Left ventricle myocardium inferior (tissue), 1 donor: ENCODE measurements at regions not wholly inside any gene's neighbourhood (a gene's known extent, or its start where the extent isn't known, plus 50 kb on each side); places are given as distances from the start of the nearest gene placed in this dataset.

ENCODE experiments used
- DNase-seq: peaks from one replicate; pipeline ENCODE4 v3.0.0-alpha.2; 2020
- H3K27ac ChIP-seq: fragments of 200-600 bp; replicated peaks from 2 replicates; pipeline ENCODE4 v1.8.0; 2021
- H3K27me3 ChIP-seq: fragments of 200-600 bp; 2 replicates; pipeline ENCODE4 v1.8.0; 2021; ENCODE audit warnings: low read depth
- H3K36me3 ChIP-seq: fragments of 200-600 bp; 2 replicates; pipeline ENCODE4 v1.8.0; 2021
- H3K4me1 ChIP-seq: fragments of 200-600 bp; 2 replicates; pipeline ENCODE4 v1.8.0; 2021
- H3K4me3 ChIP-seq: fragments of 200-600 bp; 2 replicates; pipeline ENCODE4 v1.8.0; 2021; ENCODE audit warnings: mild to moderate bottlenecking, moderate library complexity
- H3K9me3 ChIP-seq: fragments of 200-600 bp; replicated peaks from 2 replicates; pipeline ENCODE4 v1.8.0; 2021
- intact Hi-C: fragments of 100-400 bp; cut with micrococcal nuclease; formaldehyde crosslinking; loops from one replicate; pipeline ENCODE4 v1.11.0; 2022
- TF ChIP-seq, protein P1 (sequence below): fragments of 200-600 bp; IDR thresholded peaks from 2 replicates; pipeline ENCODE4 v1.8.0; 2021; ENCODE audit warnings: antibody characterized with exemption, mild to moderate bottlenecking, borderline replicate concordance
- donor health status: DM: no; HTN: yes; CAD: no; lungs with severe emphysema.

DNA sequence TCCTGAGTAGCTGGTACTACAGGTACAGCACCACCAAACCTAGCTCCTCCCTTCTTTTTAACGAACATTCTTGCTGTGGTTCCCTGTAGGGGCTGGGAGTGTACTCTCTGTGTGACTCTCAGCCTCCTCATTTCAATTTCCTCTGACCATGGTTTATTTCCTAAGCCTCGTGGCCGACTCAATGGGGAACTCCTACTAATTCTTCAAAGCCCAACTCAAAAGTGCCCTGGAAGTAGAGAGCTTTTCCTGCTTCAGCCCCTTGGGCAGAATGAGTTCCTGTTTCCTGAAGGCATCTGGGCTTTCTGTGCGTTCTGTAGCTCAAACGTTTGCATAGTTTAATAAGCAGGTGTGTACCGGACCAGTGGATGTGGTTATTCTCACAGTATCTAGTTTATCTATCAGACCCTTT, 70.9 kb upstream of the ACOT11 start:
- DNase-seq = no peak
- intact Hi-C loops = no loop called here
- H3K27me3 ChIP-seq = peaks cover 35% of the 10 kb centered on the region
- H3K27ac ChIP-seq = no peak overlapping the region
- TF ChIP-seq, protein P1, sequence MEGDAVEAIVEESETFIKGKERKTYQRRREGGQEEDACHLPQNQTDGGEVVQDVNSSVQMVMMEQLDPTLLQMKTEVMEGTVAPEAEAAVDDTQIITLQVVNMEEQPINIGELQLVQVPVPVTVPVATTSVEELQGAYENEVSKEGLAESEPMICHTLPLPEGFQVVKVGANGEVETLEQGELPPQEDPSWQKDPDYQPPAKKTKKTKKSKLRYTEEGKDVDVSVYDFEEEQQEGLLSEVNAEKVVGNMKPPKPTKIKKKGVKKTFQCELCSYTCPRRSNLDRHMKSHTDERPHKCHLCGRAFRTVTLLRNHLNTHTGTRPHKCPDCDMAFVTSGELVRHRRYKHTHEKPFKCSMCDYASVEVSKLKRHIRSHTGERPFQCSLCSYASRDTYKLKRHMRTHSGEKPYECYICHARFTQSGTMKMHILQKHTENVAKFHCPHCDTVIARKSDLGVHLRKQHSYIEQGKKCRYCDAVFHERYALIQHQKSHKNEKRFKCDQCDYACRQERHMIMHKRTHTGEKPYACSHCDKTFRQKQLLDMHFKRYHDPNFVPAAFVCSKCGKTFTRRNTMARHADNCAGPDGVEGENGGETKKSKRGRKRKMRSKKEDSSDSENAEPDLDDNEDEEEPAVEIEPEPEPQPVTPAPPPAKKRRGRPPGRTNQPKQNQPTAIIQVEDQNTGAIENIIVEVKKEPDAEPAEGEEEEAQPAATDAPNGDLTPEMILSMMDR = no peak
- no peaks in the 10 kb centered on the region for H3K9me3 ChIP-seq
- H3K4me3 ChIP-seq = no peak overlapping the region
- peaks cover 17% of the 10 kb centered on the region for H3K4me1 ChIP-seq
- no peaks in the 10 kb centered on the region for H3K36me3 ChIP-seq

DNA sequence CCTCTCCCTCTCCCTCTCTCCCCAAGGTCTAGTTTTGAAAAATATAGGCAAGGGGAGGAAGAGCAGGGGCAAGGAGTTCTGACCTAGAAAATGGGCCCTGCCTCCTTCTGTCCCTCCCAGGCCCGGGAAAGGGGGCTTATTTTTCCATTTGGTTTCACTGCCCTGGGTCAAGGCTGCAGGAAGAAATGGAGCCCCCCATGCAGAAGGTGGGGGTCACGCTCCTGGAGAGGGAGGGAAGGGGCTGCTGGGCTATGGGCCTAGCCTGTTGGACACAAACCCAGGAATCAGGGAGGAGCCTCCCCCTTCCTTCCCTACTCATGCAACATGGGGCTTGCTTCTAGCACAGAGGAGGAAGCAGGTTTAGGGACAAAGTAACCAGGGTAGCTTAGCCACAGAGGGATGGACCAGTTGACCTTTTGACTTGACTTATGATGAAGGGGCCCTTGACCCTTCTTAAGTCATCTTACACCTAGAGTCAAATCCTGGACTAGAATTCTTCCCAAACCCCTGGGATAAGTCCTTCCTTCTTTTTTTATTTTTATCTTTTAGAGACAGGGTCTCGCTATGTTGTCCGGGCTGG, 70.4 kb upstream of the SSBP3 start:
- Histone ChIP-seq H3K27me3 (peaks cover 35% of the 10 kb centered on the region), H3K27ac (no peak overlapping the region), H3K4me3 (no peak overlapping the region), H3K36me3 (no peaks in the 10 kb centered on the region), H3K9me3 (no peaks in the 10 kb centered on the region), H3K4me1 (peaks cover 17% of the 10 kb centered on the region)
- TF ChIP-seq, protein P1 = no peak
- intact Hi-C loops = no loop called here
- no peak for DNase-seq

DNA sequence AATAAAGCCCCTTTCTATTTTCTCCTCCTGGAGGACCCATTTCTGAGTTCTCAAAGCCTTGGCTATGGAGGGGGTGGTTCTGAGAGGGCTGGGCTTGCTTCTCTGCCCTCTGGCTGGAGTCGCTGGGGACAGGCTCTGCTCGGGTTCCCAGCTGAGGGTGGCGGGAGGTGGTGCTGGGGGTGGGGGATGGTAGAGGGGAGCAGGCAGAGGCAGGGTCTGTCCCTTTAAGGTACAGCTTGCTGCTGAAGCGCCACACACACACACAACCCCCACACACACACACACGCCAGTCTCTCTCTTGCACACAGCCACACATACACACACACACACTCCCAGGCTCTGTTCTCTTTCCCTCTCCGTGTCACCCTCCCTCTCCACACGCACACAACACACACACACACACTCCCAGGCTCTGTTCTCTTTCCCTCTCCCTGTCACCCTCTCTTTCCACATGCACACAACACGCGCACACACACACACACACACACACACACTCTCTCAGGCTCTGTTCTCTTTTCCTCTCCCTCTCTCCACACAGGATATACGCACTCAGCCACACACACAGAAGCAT, 69.8 kb upstream of the SSBP3 start:
- Histone ChIP-seq H3K27me3 (peaks cover 35% of the 10 kb centered on the region), H3K4me3 (no peak overlapping the region), H3K9me3 (no peaks in the 10 kb centered on the region), H3K36me3 (no peaks in the 10 kb centered on the region), H3K27ac (no peak overlapping the region), H3K4me1 (peaks cover 17% of the 10 kb centered on the region)
- intact Hi-C loops = no loop called here
- TF ChIP-seq, protein P1 = no peak
- DNase-seq = no peak

DNA sequence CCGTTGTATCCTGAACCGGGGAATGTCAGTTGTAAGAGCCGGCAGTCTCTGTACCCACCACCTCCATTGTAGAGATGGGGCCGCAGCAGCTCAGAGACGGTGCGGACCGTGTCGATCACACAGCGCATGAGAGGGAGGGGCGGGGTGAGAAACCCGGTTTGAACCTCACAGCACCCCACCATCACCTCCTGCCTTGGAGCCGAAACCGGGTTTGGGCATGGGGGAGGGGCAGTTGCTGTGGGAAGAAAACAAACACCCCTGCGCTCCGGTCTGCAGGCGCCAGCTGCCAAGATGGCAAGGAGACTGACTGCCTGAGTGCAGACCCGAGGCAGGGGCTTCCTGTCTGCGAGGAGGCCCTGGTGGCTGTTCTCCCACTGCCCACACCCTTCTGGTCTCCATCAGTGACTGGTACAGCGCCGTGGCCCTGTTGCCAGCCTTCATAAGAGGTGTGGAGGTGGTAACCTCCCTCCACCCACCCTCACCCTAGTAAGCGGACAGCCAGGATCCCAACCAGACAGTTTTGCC, 69.2 kb upstream of the SSBP3 start:
- intact Hi-C loops = no loop called here
- Histone ChIP-seq H3K9me3 (no peaks in the 10 kb centered on the region), H3K4me3 (peak overlapping the region; percentile 60), H3K36me3 (no peaks in the 10 kb centered on the region), H3K27ac (no peak overlapping the region), H3K4me1 (peaks cover 17% of the 10 kb centered on the region), H3K27me3 (peaks cover 35% of the 10 kb centered on the region)
- TF ChIP-seq, protein P1 = no peak
- DNase-seq = no peak

DNA sequence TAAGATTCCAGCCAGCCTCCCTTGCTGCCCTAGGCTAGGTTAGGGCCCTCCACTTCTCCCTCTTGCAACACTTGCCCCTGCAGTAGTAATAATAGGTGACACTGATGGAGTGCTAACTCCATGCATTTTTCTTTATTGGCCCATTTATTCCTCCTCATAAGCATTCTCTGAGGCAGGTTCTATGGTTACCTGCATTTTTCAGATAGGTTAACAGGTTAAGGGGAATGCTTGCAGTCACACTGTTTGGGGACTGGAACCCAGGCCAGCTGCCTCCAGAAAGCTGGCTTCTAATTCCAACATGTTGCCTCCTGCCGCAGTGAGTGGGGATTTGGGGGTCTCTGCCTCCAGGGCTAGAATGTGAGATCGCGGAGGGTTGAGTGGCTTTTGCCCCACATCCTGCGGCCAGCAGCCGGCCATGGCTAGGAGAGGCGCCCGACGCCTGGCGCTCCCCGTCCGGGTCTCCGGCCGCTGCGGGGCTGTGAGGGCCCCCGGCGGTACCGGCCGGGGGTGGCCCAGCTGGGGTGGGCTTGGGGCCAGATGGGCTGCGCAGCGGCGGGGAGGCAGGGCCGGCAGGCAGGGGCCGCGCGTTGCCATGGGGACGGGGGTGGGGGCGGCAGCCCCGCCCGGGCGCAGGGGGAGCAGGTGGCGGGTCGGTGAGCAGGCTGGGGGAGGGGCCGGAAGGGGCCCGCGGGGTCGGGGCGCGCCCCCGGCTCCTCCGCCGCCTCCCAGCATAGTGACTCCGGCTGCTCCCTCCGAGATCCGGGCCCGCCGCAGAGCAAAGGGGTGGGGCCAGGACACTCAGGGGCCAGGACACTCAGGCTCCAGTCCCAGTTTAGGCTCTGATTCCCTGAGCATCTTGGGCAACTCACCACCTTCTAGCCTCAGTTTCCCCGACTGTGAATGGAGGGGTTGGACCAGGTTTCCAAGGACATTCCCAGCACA, 68.4 kb upstream of the SSBP3 start:
- Histone ChIP-seq H3K27me3 (peaks cover 35% of the 10 kb centered on the region), H3K36me3 (no peaks in the 10 kb centered on the region), H3K9me3 (no peaks in the 10 kb centered on the region), H3K27ac (no peak overlapping the region), H3K4me3 (peak overlapping the region; percentile 60), H3K4me1 (peaks cover 17% of the 10 kb centered on the region)
- TF ChIP-seq, protein P1 = no peak
- DNase-seq = no peak
- intact Hi-C loops = no loop called here
